A549 (cell line): ENCODE measurements at regions not wholly inside any gene's neighbourhood (a gene's known extent, or its start where the extent isn't known, plus 50 kb on each side); places are given as distances from the start of the nearest gene placed in this dataset.

Experiments
- ATAC-seq, 2 experiments: fragments of 200-7000 bp in 1 of 2; fragments of >200 bp in 1 of 2; cut with Nextera tagmentation in 1 of 2; cut with Tn5 transposase in 1 of 2; 3 replicates each; pipeline versions ENCODE4 v1.8.0 to v1.9.1; 2018 to 2020; ENCODE audit warnings: mild to moderate bottlenecking in 1 of 2, moderate library complexity in 1 of 2
- CTCF ChIA-PET: fragments of 300-600 bp; sonication (Branson Sonifier 250); formaldehyde crosslinking; extraction: SDS; loops from one replicate; lab custom pipeline; 2021; ENCODE audit warnings: antibody characterized with exemption, inconsistent platforms; lab: Yijun Ruan, JAX
- POLR2A ChIA-PET: fragments of 350-600 bp; formaldehyde crosslinking; extraction: SDS; loops from one replicate; lab custom pipeline; 2021; ENCODE audit warnings: antibody characterized with exemption, inconsistent platforms; lab: Yijun Ruan, JAX
- DNase-seq, 2 experiments: peaks; one replicate each; pipeline versions ENCODE4 v3.0.0 to v3.0.0-alpha.2; 2011 to 2016; ENCODE audit warnings: low read depth in 1 of 2, low spot score in 1 of 2
- FAIRE-seq: peaks from 2 replicates; lab custom pipeline; 2011; peaks lifted over from hg19 to GRCh38; lab: Jason Lieb, UNC
- H3K27ac ChIP-seq, 2 experiments: fragments of >200 bp; sonication (Bioruptor Twin); formaldehyde crosslinking; 3 replicates each; pipeline ENCODE4 v1.5.1; 2016 to 2017
- H3K4me1 ChIP-seq: fragments of >200 bp; sonication (Bioruptor Twin); formaldehyde crosslinking; 3 replicates; pipeline ENCODE4 v1.6.1; 2016
- H3K4me2 ChIP-seq: fragments of >200 bp; sonication (Bioruptor Twin); formaldehyde crosslinking; 3 replicates; pipeline ENCODE4 v1.6.1; 2016
- H3K4me3 ChIP-seq: fragments of >200 bp; sonication (Bioruptor Twin); formaldehyde crosslinking; 3 replicates; pipeline ENCODE4 v1.5.1; 2016
- H3K9me3 ChIP-seq: fragments of >200 bp; sonication (Bioruptor Twin); formaldehyde crosslinking; 3 replicates; pipeline ENCODE4 v1.6.1; 2016
- BCL3 ChIP-seq: fragments of >200 bp; sonication (Bioruptor Twin); formaldehyde crosslinking; IDR thresholded peaks from 3 replicates; pipeline ENCODE4 v1.6.1; 2016
- CBX2 ChIP-seq: fragments of 200-600 bp; sonication (generic); IDR thresholded peaks from 2 replicates; pipeline ENCODE4 v1.6.1; 2016; ENCODE audit warnings: low read depth, mild to moderate bottlenecking, borderline replicate concordance
- CBX8 ChIP-seq: fragments of 200-600 bp; sonication (generic); IDR thresholded peaks from 2 replicates; pipeline ENCODE4 v1.6.1; 2016
- CEBPB ChIP-seq, 2 experiments: fragments of >200 bp in 1 of 2; sonication (Bioruptor Twin) in 1 of 2; formaldehyde crosslinking in 1 of 2; IDR thresholded peaks; 2 replicates each; pipeline ENCODE4 v1.6.1; 2012 to 2016
- CHD2 ChIP-seq: fragments of 150-350 bp; IDR thresholded peaks from 2 replicates; pipeline ENCODE4 v1.6.1; 2014; ENCODE audit warnings: low read length; ENCODE audit not compliant: partially characterized antibody
- CHD4 ChIP-seq: fragments of 200-600 bp; sonication (generic); IDR thresholded peaks from 2 replicates; pipeline ENCODE4 v1.6.1; 2016; ENCODE audit warnings: antibody characterized with exemption, mild to moderate bottlenecking, borderline replicate concordance
- ESRRA ChIP-seq: fragments of 150-350 bp; IDR thresholded peaks from 2 replicates; pipeline ENCODE4 v1.6.1; 2014; ENCODE audit warnings: mild to moderate bottlenecking, low read length, borderline replicate concordance
- FOXS1 ChIP-seq: fragments of 250-450 bp; sonication (Bioruptor Pico); IDR thresholded peaks from 2 replicates; pipeline ENCODE4 v1.5.0; 2020; ENCODE audit warnings: mild to moderate bottlenecking, moderate library complexity
- HES2 ChIP-seq: fragments of >200 bp; sonication (Bioruptor Twin); formaldehyde crosslinking; IDR thresholded peaks from 2 replicates; pipeline ENCODE4 v1.6.1; 2016
- HEYL ChIP-seq: fragments of 250-450 bp; sonication (Bioruptor Pico); IDR thresholded peaks from 2 replicates; pipeline ENCODE4 v1.8.0; 2021; ENCODE audit warnings: mild to moderate bottlenecking, moderate library complexity
- HMGXB4 ChIP-seq: fragments of 250-450 bp; sonication (Bioruptor Pico); IDR thresholded peaks from 2 replicates; pipeline ENCODE4 v1.5.0; 2021; ENCODE audit warnings: mild to moderate bottlenecking, moderate library complexity, borderline replicate concordance
- MAZ ChIP-seq: fragments of 150-350 bp; IDR thresholded peaks from 2 replicates; pipeline ENCODE4 v1.6.1; 2014; ENCODE audit warnings: antibody characterized with exemption, low read depth, low read length, borderline replicate concordance
- NPAS2 ChIP-seq: fragments of 250-450 bp; sonication (Bioruptor Pico); IDR thresholded peaks from 2 replicates; pipeline ENCODE4 v1.8.0; 2022; ENCODE audit warnings: mild to moderate bottlenecking, moderate library complexity, borderline replicate concordance
- PHF8 ChIP-seq: fragments of 200-600 bp; sonication (generic); IDR thresholded peaks from 2 replicates; pipeline ENCODE4 v1.6.1; 2016; ENCODE audit warnings: low read depth, mild to moderate bottlenecking, antibody characterized with exemption, moderate library complexity, borderline replicate concordance
- RCOR1 ChIP-seq: fragments of 150-350 bp; IDR thresholded peaks from 2 replicates; pipeline ENCODE4 v1.6.1; 2014; ENCODE audit warnings: antibody characterized with exemption, low read length, low read depth
- USF2 ChIP-seq: fragments of 450-650 bp; IDR thresholded peaks from 2 replicates; pipeline ENCODE4 v1.6.1; 2014; ENCODE audit warnings: antibody characterized with exemption
- WGBS: methylation state at CpG from one replicate; pipeline ENCODE4 v1.1.6; 2017; ENCODE audit errors: missing lambda C conversion rate; 5-methylcytosine and 5-hydroxymethylcytosine counted together

- POLR2A ChIA-PET, result no interaction called here
- 76% methylated on average over 2 of the region's 2 CpGs for WGBS
Measured at GRCh38 chr5:65068410-65068809, 299.7 kb downstream of the CWC27 start.

GRCh38 chr5:65070026-65070425 lies 301.3 kb downstream of the CWC27 start:
- ATAC-seq (no peak), DNase-seq (no peak), FAIRE-seq (no peak)
- Histone ChIP-seq H3K9me3 (no peaks in the 10 kb centered on the region), H3K4me3 (no peak overlapping the region), H3K27ac (no peak overlapping the region), H3K4me1 (no peaks in the 10 kb centered on the region), H3K4me2 (no peak overlapping the region)
- TF ChIP-seq MAZ (no peak), FOXS1 (CRISPR knock-in tag) (no peak), CBX8 (no peak), HES2 (no peak), PHF8 (no peak), CHD4 (no peak), CEBPB (IDR thresholded peaks at IDR 0.05) (no peak), HMGXB4 (CRISPR knock-in tag) (no peak), NPAS2 (no peak), CBX2 (no peak), RCOR1 (no peak), ESRRA (no peak), BCL3 (no peak), HEYL (CRISPR knock-in tag) (no peak)
- 46% methylated on average over 1 of the region's 1 CpG for WGBS
- CTCF ChIA-PET, result interaction anchor here (0.6 to 1.2 kb wide), 3 partner anchors 15 to 470 kb away, joined by 3 to 4 read pairs (median 4); no protein-coding TSS in a partner anchor
- POLR2A ChIA-PET, result no interaction called here

More at GRCh38 chr5:65068410-65068809, 299.7 kb downstream of the CWC27 start:
- no peaks in the 10 kb centered on the region; the same call in 2 of the 3 replicates for H3K4me1 ChIP-seq
- H3K4me2 ChIP-seq, result no peak overlapping the region
- FAIRE-seq, result no peak
- no peaks in the 10 kb centered on the region for H3K9me3 ChIP-seq
- no peak for ATAC-seq
- CTCF ChIA-PET, result interaction anchor here (1.4 to 1.5 kb wide), 2 partner anchors 20 to 34 kb away, joined by 3 to 5 read pairs; no protein-coding TSS in a partner anchor
- H3K27ac ChIP-seq, result no peak overlapping the region
- no peak for TF ChIP-seq HEYL (CRISPR knock-in tag)
- TF ChIP-seq, all 56 proteins: peak for 0
- no peak for DNase-seq
- no peak overlapping the region for H3K4me3 ChIP-seq

- no peak for ATAC-seq
- no peak overlapping the region for H3K4me3 ChIP-seq
- ChIA-PET POLR2A (no interaction called here), CTCF (interaction anchor here (0.6 kb wide), 1 partner anchor 42 kb away, joined by 3 read pairs; no protein-coding TSS in a partner anchor)
- H3K27ac ChIP-seq, result no peak overlapping the region
- H3K9me3 ChIP-seq, result no peaks in the 10 kb centered on the region
- WGBS, result 71% methylated on average over 8 of the region's 8 CpGs
- no peak for DNase-seq
- FAIRE-seq, result no peak
- H3K4me2 ChIP-seq, result no peak overlapping the region
- H3K4me1 ChIP-seq, result no peaks in the 10 kb centered on the region
- TF ChIP-seq CHD2, result no peak
- no peak for TF ChIP-seq USF2
Measured at GRCh38 chr5:65072850-65073249, 304.1 kb downstream of the CWC27 start.
